HG03108 (cell line): ENCODE measurements at regions not wholly inside any gene's neighbourhood (a gene's known extent, or its start where the extent isn't known, plus 50 kb on each side); places are given as distances from the start of the nearest gene placed in this dataset.

Experiments
- ATAC-seq: cut with Tn5 transposase; IDR thresholded peaks from one replicate; pipeline ENCODE4 v1.9.1; 2021; ENCODE audit warnings: moderate library complexity; ENCODE audit not compliant: unreplicated experiment

DNA sequence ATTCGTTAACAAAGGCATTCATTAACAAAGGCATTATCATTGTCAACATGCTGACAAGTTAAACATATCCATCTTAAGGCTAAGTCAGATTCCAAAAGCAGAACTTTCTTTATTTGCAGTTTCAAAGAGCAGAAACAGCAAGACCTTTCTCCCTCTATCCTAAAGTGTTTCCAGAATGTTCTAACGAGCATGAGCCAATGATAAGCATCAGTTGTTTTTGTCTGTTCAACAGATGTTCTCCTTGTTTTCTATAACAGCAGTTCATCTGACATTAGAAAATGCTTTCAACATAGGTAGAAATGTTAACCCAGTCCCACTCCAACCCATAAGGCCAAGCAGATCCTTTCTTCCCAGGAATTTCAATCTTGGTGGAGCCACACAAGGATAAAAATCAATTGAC is 77.6 kb upstream of the POMGNT2 start:
- ATAC-seq: no peak

- peak; percentile 41 for ATAC-seq
Measured at GRCh38 chr3:43181202-43181821, 75.4 kb upstream of the POMGNT2 start.

- no peak for ATAC-seq
Measured at GRCh38 chr3:43180694-43181093, 74.8 kb upstream of the POMGNT2 start.

GRCh38 chr3:43180027-43180426 is 74.1 kb upstream of the POMGNT2 start:
- peak; percentile 68 for ATAC-seq

GRCh38 chr3:43178891-43179366 is 73.0 kb upstream of the POMGNT2 start:
- no peak for ATAC-seq

DNA sequence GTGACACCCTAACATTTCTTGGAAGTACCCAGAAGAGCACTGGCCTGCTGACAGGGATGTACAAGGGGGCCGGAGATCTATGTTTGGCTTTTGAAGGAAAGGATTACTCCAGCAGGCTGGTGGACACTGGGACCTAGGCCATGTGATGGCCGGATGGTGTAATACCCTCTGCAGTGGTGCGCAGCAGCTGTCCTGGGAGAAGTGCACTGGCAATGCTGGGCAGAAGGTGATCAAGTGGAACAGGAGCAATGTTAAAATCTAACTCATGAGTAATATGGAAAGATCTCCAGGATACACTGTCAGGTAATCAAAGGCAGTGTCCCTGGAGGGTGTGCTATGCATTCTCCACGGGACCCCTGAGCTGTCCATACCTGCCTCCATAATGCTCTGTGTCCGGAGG is 71.2 kb upstream of the POMGNT2 start:
- no peak for ATAC-seq

- no peak for ATAC-seq
Measured at GRCh38 chr3:43176666-43177065, 70.8 kb upstream of the POMGNT2 start.

DNA sequence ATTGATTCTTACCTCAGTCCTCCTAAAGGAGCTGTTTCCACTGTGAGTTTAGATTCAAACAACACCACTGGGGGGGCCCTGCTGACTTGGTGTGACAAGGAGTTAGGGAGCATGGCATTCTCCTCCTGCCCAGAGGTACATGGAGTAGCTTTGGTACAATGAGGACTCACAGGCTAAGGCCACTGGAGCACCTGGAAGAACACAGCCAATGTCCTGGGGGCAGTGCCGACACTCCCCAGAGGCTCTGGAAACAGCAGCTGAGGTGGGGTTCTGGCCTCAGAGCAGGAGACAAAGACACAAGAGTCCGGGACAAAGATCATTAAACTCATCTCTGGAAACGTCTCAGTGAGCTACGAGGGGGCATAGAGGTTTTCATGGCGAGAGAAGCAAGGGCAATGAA is 69.7 kb upstream of the POMGNT2 start:
- ATAC-seq: no peak

GRCh38 chr3:43173949-43174348 is 68.1 kb upstream of the POMGNT2 start:
- no peak for ATAC-seq

DNA sequence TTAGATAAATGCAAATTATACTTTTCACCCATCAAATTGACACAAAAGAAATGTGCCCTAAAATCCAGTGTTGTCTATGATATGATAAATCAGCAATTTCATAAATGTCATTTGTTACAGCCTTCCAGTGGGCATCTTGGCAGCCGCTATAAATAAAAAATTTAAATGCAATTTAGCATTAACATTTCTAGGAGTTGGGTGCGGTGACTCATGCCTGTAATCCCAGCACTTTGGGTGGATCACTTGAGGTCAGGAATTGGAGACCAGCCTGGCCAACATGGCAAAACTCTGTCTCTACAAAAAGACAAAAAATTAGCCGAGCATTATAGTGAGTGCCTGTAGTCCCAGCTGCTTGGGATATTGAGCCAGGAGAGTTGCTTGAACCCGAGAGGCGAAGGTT is 65.9 kb upstream of the POMGNT2 start:
- ATAC-seq: no peak

DNA sequence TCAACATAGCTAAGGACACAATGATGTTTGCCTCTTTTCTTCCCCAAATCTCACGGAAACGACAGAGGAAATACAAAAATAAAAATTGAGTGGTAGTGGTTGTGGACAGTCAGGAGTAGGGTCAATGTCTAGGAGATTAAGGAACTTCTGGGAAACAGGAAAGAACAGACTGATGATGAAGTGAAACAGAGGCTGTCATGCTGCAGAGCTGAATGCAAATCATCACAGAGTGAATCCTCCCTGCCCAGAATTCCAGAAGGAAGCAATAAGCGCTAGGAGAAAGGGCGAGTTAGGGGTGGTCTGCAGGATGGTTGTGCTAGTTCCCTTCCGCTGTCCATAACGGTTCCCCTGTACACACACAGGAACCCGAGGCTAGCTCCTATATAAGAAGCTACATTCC is 64.7 kb upstream of the POMGNT2 start:
- no peak for ATAC-seq

DNA sequence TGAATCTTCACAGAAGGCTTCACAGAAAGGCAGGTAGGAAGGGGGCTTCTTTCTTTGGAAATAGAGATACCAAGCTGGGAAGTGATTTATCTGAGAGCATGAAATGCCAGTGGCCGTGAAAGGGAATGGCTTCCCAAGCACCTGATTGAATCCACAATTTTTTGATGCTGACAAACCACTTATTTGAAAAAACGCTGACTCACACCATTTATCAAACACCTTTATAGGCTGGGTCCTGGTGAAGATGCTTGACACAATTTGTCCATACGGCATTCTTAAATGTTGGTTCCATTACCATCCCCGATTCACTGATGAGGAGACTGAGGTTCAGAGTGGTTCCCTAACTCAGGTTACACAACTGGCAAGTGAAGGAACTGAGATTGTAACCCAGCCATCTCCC is 64.1 kb upstream of the POMGNT2 start:
- ATAC-seq: no peak

DNA sequence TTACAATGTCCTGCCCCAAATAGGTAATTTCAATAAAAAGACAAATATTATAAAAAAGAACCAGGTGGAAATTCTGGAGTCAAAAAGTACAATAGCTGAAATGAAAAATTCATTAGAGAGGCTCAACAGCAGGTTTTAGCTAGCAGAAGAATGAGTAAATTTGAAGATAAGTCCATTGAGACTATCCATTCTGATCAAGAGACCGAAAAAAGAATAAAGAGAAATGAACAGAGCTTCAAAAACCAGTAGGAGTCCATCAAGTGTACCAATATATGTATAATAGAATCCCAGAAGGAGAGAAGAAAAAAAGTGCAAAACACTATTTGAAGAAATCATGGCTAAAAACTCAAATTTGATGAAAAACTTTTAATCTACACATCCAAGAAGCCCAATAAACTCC is 60.5 kb upstream of the POMGNT2 start:
- ATAC-seq: no peak

- ATAC-seq: no peak
Measured at GRCh38 chr3:43165786-43166185, 59.9 kb upstream of the POMGNT2 start.

GRCh38 chr3:43163895-43164493 is 58.1 kb upstream of the POMGNT2 start:
- ATAC-seq: no peak

DNA sequence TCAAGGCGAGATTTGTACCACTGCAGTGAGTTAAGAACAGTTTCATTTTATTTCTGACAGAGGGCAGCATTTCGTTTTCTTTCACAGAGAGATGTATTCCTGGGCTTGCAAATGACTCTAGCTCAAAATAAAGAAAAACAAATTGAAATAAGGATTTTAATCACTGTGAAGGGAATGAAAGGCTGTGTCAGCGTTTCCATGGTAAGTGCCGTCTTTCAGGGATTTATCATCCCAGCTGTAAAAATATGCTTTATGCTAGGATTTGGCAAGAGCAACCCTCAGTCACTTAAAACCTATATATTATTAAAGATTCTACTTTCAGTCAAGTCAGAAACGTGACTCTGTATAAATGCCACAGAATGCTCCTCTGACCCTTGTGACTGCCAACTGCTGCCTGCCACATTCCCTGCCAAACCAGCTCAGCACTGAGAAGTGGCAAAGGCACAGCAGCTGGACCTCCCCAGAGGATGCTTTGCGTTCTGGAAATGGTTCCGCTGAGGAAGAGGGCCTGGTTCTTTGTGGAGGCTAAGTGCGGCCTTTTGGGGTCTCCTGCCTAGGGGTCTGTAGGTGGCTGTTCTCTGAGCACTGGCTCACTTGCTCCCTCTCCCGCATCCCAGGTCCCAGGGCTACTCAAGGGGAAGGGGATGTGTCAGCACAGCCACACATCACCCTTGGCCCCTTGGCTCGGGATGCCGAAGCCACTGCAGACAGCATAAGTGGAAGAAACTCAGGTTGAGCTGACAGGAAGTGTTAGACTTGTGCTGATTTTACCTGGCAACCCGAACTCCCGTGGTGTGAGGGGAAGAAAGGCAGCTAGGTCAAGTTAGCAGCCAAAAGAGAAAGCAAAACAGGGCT is 56.6 kb upstream of the POMGNT2 start:
- ATAC-seq: no peak

GRCh38 chr3:43161684-43162229 is 55.9 kb upstream of the POMGNT2 start:
- no peak for ATAC-seq

GRCh38 chr3:43160664-43161063 is 54.8 kb upstream of the POMGNT2 start:
- no peak for ATAC-seq

GRCh38 chr3:43159876-43160255 is 54.0 kb upstream of the POMGNT2 start:
- ATAC-seq: no peak

GRCh38 chr3:43159131-43159875 is 53.4 kb upstream of the POMGNT2 start:
- no peak for ATAC-seq

DNA sequence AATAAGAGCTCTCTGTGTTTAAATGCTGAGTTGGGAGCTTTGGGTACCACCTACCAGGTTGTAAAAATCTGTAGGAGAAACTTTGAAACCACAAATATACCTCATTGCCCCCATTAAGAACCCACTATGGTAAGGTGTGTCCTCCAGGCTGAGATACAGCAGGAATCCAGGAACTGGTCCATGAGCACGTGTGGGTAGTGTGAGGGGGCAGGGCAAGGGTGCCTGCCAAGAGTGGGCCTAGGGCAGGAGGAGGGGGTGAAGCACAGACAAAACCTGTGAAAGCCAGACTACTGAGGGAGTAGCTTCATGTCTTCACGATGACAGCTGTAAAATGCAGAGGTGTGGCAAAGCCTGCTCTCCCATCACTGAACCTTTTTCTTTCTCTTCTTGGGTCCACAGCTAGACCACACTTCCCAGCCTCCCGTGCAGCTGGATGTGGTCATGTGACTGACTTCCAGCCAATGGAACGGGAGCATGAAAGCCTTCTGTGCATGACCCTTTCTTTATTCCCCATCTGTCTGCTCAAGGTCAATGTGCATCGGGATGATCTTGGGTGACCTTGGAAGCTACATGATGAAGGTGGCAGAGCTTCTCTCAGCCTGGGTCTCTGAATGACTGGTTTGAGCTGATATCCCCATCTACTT is 51.1 kb upstream of the POMGNT2 start:
- ATAC-seq: no peak
